HG03039 (cell line): ENCODE measurements at regions not wholly inside any gene's neighbourhood (a gene's known extent, or its start where the extent isn't known, plus 50 kb on each side); places are given as distances from the start of the nearest gene placed in this dataset.

Experiments
- ATAC-seq: cut with Tn5 transposase; IDR thresholded peaks from one replicate; pipeline ENCODE4 v1.9.1; 2021; ENCODE audit warnings: mild to moderate bottlenecking, moderate library complexity; ENCODE audit not compliant: unreplicated experiment

DNA sequence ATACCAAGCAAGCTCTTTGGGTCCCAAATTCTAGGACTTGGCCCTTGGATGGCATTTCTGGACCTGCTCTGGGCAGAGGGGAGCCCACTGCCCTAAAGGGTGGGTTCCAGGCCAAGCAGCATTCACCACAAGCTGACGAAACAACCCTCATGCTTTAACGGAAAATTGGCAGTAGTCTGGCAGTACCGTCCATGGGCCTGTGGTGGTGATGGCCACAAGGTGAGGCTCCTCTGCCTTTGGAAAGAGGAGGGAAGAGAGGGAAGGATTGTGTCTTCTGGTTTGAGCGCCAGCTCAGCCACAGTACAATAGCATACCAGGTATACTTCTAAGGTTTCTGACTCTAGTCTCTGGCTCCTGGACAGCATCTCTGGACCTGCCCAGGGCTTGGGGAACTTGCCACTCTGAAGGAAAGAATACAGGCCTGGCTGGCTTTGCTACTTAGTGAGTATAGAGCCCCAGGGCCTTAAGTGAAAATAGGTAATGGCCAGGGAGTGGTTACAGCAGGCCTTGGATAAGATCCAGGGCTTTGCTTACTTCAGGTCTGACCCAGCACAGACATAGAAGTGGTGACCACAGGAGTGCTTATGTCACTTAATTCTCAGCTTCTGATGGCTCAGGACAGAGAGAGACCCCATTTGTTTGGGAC lies 595.5 kb downstream of the LMO7 start:
- ATAC-seq = no peak

- no peak for ATAC-seq
Observed at GRCh38 chr13:76229281-76229680, 593.2 kb downstream of the LMO7 start.

DNA sequence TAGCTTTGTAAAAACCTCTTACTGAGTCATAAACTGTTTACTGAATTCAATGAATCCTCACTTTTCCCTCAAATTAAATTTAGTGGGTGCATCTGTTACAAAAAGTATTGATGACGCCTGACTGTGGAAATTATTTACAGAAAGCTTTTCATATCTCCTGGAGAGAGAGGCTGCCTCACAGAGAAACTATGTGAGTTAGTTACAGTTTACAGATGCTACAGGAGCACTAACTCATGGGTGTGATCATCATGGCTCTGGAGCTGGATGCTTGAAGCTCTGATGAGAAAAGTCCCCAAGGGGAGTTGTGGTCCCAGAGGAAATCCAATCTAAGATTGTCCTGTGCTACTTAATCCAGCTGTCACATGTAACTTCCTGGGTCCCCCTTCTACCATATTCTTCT lies 590.8 kb downstream of the LMO7 start:
- no peak for ATAC-seq

DNA sequence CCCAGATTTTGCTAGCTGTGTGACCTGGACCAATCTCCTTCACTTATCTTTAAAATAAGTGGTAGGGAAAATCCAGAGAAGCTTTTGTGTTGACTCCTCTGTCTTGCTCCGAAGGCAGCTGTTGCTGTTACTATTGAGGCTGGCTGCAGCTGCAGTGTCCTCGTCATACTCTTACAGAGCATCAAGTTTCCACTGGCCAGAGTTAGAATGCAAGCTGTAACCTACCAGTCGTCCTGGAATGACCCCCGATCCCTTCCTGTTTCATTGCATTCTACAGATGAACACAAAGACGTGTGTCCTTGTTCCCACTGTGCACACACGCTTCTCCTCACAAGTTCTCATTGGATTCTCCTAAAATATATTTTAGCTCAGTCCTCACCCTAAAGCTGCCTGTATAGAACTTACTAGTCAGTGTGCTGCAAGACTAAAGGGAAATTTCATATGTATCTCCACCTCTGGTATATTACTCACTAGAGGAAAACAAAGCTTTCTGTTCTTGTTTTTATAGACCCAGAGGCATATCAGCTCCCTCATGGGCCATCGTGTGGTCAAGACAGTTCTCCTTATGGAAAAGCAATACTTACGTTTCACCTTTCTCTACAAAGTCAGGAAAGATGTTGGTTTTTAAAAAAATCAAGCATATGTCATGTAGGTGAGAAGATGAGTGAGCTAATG lies 589.8 kb downstream of the LMO7 start:
- ATAC-seq = no peak

DNA sequence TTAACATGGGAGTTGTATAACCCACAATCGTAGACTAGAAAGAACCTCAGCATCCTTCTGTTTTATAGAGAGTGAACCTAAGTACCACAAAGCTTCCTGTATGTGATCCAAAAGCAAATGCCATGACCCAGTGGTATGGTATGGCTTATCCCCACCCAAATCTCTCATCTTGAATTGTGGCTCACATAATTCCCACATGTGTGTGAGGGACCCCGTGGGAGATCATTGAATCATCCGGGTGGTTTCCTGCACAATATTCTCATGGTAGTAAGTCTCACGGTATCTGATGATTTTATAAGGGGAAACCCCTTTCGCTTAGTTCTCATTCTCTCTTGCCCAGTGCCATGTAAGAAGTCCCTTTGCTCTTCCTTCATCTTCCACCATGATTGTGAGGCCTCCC lies 587.9 kb downstream of the LMO7 start:
- ATAC-seq = no peak

DNA sequence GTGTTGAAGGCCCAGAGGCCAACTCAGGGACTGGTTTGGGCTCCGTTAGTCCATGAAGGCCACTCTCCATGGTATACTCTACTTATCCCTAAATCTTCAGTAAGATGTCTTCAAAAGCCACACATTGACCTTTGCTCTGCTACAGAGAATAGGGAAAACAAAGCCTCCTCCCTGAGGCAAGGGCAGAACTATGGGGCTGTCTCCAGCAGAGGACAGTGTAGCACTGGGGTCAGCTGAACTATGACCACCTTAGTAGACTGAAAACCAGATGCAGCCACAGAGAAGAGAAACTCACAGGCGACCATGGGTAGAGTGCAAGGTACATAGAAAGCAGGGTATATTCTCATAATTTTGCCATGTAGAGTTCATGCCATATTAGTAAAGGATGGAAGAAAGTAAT lies 587.4 kb downstream of the LMO7 start:
- ATAC-seq = no peak

DNA sequence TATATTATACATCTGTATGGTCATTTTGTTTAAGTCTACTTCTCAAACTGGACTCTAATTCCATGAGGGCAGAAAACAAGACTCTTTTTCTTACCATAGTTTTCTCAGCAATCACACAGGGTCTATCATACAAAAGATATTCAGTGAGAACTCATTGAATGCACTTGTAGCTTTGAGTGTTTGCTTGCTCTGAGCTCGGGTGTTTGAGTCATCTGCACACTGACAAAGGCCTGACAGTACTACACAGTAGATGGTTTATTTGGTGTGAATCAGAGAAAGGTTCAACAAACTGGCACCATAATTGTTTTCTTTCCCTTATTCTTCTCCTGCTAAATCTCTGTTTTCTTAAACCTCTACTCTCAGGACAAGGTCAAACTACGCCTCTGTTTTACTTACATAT lies 586.4 kb downstream of the LMO7 start:
- ATAC-seq = no peak

GRCh38 chr13:76216729-76217128 lies 580.6 kb downstream of the LMO7 start:
- ATAC-seq = no peak

- ATAC-seq = no peak
Observed at GRCh38 chr13:76214001-76214400, 577.9 kb downstream of the LMO7 start.

GRCh38 chr13:76213423-76213904 lies 577.3 kb downstream of the LMO7 start:
- no peak for ATAC-seq

DNA sequence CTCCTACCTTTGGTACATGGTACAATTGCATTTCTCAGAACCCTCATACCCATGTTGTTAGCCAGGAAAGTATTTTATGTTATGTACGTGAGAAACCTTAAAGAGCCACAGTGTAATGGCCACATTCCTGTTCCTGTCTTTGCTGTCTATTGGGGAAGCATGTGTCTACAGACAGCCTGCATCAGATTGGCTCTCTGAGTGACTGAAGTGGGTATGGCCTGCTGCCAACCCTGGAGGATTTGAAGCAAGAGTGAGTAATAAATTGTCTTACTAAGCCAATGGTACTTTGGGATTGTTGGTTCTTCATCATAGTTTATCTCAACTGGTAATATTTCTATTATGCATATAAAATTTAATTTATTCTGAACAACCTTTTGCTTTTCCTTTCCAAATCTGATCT lies 574.1 kb downstream of the LMO7 start:
- ATAC-seq = no peak

GRCh38 chr13:76198568-76199163 lies 562.5 kb downstream of the LMO7 start:
- no peak for ATAC-seq

DNA sequence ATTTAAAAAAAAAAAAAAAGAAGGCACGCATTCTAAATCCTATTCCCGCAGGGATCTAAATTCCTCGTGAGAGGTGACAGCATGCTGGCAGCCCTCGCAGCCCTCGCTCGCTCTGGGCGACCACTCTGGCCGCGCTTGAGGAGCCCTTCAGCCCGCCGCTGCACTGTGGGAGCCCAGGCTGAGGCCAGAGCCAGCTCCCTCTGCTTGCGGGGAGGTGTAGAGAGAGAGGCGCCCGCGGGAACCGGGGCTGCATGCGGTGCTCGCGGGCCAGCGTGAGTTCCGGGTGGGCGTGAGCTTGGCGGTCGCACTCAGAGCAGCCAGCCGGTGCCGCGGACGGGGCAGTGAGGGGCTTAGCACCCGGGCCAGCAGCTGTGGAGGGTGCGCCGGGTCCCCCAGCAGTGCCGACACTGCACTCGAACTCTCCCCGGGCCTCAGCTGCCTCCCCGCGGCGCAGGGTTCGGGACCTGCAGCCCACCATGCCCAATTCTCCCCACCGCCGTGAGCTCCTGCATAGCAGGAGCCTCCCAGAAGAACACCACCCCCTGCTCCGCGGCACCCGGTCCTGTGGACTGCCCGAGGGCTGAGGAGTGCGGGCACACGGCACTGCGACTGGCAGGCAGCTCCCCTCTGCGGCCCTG lies 553.9 kb downstream of the LMO7 start:
- ATAC-seq = no peak

DNA sequence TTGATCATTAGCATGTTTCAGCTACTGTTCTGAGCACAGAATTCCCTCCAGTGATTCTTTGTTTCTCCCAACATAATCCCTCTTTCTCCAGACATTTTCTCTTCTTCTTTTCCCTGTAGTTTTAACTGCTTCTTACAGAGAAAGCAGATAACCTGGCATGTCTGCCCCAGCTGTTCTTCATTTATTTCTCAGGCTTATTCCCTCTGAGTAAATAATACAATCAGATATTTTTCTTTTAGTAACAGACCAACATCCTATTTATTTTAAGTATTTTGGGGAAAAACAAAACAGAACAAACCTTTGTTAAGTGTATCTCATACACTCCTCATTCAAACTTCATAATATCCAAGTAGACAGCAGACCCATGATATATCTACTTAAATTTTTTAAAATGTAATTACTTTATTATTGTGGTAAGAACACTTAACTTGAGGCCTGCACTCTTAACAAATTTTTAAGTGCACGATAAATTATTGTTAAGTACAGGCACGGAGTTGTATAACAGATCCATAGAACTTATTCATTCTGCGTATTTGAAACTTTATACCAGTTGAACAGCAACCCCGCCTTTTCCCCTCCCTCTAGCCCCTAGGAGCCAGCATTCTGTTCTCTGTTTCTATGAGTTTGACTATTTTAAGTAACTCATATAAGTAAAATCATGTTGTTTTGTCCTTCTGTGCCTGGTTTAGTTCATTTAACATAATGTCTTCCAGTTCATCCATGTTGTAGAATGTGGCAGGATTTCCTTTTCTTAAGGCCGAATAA lies 540.0 kb downstream of the LMO7 start:
- no peak for ATAC-seq

GRCh38 chr13:76168661-76169060 lies 532.5 kb downstream of the LMO7 start:
- no peak for ATAC-seq

DNA sequence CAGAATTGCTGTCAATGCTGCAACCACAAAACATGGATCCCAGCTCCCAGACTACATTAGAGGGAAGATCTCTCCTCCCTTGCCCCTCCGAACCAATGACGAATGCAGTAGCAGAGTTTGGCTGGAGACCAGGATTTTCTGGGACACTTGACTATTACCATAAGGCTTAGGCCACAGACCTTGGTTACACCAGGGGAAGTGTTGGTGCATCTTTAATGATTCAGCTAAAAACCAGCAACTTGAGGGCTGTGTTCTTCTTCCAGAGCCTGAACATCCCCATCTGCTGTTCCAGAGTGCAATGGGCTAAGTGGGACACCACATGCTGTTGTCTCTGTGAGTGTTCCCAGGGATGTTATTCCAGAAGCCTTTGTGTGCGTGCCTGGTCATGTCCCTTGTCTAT lies 528.2 kb downstream of the LMO7 start:
- ATAC-seq = no peak

- no peak for ATAC-seq
Observed at GRCh38 chr13:76163761-76164160, 527.6 kb downstream of the LMO7 start.

- no peak for ATAC-seq
Observed at GRCh38 chr13:76160961-76161925, 525.1 kb downstream of the LMO7 start.

- ATAC-seq = no peak
Observed at GRCh38 chr13:76160506-76160905, 524.4 kb downstream of the LMO7 start.

- ATAC-seq = no peak
Observed at GRCh38 chr13:76157926-76158325, 521.8 kb downstream of the LMO7 start.
